ENCODE measurements at regions not wholly inside any gene's neighbourhood (a gene's known extent, or its start where the extent isn't known, plus 50 kb on each side); places are given as distances from the start of the nearest gene placed in this dataset.

GRCh38 chr1:233523047-233523446 lies 90.9 kb upstream of the KCNK1 start:
- TF ChIP-seq, protein P1, sequence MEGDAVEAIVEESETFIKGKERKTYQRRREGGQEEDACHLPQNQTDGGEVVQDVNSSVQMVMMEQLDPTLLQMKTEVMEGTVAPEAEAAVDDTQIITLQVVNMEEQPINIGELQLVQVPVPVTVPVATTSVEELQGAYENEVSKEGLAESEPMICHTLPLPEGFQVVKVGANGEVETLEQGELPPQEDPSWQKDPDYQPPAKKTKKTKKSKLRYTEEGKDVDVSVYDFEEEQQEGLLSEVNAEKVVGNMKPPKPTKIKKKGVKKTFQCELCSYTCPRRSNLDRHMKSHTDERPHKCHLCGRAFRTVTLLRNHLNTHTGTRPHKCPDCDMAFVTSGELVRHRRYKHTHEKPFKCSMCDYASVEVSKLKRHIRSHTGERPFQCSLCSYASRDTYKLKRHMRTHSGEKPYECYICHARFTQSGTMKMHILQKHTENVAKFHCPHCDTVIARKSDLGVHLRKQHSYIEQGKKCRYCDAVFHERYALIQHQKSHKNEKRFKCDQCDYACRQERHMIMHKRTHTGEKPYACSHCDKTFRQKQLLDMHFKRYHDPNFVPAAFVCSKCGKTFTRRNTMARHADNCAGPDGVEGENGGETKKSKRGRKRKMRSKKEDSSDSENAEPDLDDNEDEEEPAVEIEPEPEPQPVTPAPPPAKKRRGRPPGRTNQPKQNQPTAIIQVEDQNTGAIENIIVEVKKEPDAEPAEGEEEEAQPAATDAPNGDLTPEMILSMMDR (IDR thresholded peaks at IDR 0.05), result no peak
- TF ChIP-seq POLR2A (IDR thresholded peaks at IDR 0.05), result no peak
